K562 (cell line): ENCODE measurements at regions not wholly inside any gene's neighbourhood (a gene's known extent, or its start where the extent isn't known, plus 50 kb on each side); places are given as distances from the start of the nearest gene placed in this dataset.

ENCODE experiments used
- BCLAF1 ChIP-seq, 2 experiments: fragments of 450-650 bp in 1 of 2; IDR thresholded peaks; 2 replicates each; pipeline ENCODE4 v1.6.1; 2011 to 2017; ENCODE audit warnings: low read depth in 2 of 2, antibody characterized with exemption in 1 of 2, borderline replicate concordance in 1 of 2, low read length in 1 of 2, mild to moderate bottlenecking in 1 of 2, mixed read lengths in 1 of 2; ENCODE audit not compliant: control insufficient read depth in 1 of 2
- DDX20 ChIP-seq: fragments of 450-650 bp; IDR thresholded peaks from 2 replicates; pipeline ENCODE4 v1.6.1; 2016; ENCODE audit warnings: missing genetic modification characterization, low read depth, mild to moderate bottlenecking, missing compliant biosample characterization, moderate library complexity
- POLR2H ChIP-seq: IDR thresholded peaks from 2 replicates; pipeline ENCODE4 v1.6.1; 2016; ENCODE audit warnings: missing genetic modification characterization, low read depth, mild to moderate bottlenecking, control low read depth, missing compliant biosample characterization, moderate library complexity
- PTRF ChIP-seq: fragments of 450-650 bp; IDR thresholded peaks from 2 replicates; pipeline ENCODE4 v1.6.1; 2016; ENCODE audit warnings: mild to moderate bottlenecking, missing genetic modification characterization, missing compliant biosample characterization
- RBM22 ChIP-seq: fragments of 200-400 bp; formaldehyde crosslinking; IDR thresholded peaks from 2 replicates; pipeline ENCODE4 v1.6.1; 2018; ENCODE audit warnings: low read length, low read depth; ENCODE audit not compliant: poor library complexity, severe bottlenecking
- STAG1 ChIP-seq: sonication (generic); formaldehyde crosslinking; IDR thresholded peaks from 2 replicates; pipeline ENCODE4 v1.5.0; 2020; ENCODE audit warnings: missing genetic modification reagents, borderline replicate concordance
- ZC3H8 ChIP-seq: fragments of 450-650 bp; IDR thresholded peaks from 2 replicates; pipeline ENCODE4 v1.6.1; 2017
- ZNF165 ChIP-seq: fragments of 250-450 bp; sonication (Bioruptor Pico); IDR thresholded peaks from 2 replicates; pipeline ENCODE4 v1.4.0; 2020; ENCODE audit warnings: borderline replicate concordance
- TF ChIP-seq, protein P1 (sequence below): fragments of 450-650 bp; IDR thresholded peaks from 2 replicates; pipeline ENCODE4 v1.6.1; 2016; ENCODE audit warnings: mild to moderate bottlenecking, moderate library complexity
- TF ChIP-seq, protein P2 (sequence below): fragments of 250-450 bp; sonication (Bioruptor Pico); IDR thresholded peaks from 2 replicates; pipeline ENCODE4 v1.4.0; 2020; ENCODE audit warnings: borderline replicate concordance

DNA sequence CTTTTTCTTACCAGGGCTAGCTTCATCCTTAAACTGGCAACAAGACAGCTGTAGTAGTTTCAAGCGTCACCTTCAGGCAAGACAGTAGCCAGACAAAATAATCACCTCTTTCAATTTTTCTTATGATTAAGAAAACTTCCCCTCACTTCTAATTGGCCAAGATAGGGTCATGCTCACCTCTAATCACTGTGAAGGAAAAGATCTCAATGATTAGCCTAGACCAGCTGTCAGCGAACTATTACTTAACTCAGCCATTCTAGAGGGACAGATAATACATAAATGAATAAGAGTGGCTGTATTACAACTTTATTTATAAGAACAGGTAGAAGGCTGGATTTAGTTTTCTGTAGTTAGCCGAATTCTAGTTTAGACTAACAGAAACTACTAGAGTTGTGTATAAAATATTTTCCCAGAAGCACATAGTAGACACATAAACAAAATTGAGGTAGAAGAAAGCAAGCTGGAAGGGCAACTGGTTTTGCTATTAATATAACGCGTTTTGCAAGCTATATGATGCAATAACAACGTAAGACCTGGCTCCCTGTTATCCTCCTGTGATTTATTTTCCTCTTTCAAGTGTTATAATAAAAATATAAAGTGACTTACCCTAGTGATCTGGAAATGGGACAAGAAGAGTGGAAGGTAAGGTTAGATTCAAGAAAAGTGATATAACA lies 64.3 kb downstream of the ELAPOR2 start (continued):
- TF ChIP-seq, protein P1, sequence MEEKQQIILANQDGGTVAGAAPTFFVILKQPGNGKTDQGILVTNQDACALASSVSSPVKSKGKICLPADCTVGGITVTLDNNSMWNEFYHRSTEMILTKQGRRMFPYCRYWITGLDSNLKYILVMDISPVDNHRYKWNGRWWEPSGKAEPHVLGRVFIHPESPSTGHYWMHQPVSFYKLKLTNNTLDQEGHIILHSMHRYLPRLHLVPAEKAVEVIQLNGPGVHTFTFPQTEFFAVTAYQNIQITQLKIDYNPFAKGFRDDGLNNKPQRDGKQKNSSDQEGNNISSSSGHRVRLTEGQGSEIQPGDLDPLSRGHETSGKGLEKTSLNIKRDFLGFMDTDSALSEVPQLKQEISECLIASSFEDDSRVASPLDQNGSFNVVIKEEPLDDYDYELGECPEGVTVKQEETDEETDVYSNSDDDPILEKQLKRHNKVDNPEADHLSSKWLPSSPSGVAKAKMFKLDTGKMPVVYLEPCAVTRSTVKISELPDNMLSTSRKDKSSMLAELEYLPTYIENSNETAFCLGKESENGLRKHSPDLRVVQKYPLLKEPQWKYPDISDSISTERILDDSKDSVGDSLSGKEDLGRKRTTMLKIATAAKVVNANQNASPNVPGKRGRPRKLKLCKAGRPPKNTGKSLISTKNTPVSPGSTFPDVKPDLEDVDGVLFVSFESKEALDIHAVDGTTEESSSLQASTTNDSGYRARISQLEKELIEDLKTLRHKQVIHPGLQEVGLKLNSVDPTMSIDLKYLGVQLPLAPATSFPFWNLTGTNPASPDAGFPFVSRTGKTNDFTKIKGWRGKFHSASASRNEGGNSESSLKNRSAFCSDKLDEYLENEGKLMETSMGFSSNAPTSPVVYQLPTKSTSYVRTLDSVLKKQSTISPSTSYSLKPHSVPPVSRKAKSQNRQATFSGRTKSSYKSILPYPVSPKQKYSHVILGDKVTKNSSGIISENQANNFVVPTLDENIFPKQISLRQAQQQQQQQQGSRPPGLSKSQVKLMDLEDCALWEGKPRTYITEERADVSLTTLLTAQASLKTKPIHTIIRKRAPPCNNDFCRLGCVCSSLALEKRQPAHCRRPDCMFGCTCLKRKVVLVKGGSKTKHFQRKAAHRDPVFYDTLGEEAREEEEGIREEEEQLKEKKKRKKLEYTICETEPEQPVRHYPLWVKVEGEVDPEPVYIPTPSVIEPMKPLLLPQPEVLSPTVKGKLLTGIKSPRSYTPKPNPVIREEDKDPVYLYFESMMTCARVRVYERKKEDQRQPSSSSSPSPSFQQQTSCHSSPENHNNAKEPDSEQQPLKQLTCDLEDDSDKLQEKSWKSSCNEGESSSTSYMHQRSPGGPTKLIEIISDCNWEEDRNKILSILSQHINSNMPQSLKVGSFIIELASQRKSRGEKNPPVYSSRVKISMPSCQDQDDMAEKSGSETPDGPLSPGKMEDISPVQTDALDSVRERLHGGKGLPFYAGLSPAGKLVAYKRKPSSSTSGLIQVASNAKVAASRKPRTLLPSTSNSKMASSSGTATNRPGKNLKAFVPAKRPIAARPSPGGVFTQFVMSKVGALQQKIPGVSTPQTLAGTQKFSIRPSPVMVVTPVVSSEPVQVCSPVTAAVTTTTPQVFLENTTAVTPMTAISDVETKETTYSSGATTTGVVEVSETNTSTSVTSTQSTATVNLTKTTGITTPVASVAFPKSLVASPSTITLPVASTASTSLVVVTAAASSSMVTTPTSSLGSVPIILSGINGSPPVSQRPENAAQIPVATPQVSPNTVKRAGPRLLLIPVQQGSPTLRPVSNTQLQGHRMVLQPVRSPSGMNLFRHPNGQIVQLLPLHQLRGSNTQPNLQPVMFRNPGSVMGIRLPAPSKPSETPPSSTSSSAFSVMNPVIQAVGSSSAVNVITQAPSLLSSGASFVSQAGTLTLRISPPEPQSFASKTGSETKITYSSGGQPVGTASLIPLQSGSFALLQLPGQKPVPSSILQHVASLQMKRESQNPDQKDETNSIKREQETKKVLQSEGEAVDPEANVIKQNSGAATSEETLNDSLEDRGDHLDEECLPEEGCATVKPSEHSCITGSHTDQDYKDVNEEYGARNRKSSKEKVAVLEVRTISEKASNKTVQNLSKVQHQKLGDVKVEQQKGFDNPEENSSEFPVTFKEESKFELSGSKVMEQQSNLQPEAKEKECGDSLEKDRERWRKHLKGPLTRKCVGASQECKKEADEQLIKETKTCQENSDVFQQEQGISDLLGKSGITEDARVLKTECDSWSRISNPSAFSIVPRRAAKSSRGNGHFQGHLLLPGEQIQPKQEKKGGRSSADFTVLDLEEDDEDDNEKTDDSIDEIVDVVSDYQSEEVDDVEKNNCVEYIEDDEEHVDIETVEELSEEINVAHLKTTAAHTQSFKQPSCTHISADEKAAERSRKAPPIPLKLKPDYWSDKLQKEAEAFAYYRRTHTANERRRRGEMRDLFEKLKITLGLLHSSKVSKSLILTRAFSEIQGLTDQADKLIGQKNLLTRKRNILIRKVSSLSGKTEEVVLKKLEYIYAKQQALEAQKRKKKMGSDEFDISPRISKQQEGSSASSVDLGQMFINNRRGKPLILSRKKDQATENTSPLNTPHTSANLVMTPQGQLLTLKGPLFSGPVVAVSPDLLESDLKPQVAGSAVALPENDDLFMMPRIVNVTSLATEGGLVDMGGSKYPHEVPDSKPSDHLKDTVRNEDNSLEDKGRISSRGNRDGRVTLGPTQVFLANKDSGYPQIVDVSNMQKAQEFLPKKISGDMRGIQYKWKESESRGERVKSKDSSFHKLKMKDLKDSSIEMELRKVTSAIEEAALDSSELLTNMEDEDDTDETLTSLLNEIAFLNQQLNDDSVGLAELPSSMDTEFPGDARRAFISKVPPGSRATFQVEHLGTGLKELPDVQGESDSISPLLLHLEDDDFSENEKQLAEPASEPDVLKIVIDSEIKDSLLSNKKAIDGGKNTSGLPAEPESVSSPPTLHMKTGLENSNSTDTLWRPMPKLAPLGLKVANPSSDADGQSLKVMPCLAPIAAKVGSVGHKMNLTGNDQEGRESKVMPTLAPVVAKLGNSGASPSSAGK = no peak
- no peak for TF ChIP-seq STAG1 (CRISPR knock-in tag)
- peak; percentile 64; the same call in 1 of the 2 replicates for TF ChIP-seq POLR2H (tag)
- no peak for TF ChIP-seq PTRF
- TF ChIP-seq, protein P2, sequence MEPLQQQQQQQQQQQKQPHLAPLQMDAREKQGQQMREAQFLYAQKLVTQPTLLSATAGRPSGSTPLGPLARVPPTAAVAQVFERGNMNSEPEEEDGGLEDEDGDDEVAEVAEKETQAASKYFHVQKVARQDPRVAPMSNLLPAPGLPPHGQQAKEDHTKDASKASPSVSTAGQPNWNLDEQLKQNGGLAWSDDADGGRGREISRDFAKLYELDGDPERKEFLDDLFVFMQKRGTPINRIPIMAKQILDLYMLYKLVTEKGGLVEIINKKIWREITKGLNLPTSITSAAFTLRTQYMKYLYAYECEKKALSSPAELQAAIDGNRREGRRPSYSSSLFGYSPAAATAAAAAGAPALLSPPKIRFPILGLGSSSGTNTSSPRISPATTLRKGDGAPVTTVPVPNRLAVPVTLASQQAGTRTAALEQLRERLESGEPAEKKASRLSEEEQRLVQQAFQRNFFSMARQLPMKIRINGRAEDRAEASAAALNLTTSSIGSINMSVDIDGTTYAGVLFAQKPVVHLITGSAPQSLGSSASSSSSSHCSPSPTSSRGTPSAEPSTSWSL (CRISPR knock-in tag) = no peak
- TF ChIP-seq ZC3H8 = no peak
- TF ChIP-seq ZNF165 (CRISPR knock-in tag) = no peak
- TF ChIP-seq DDX20 (tag) = no peak
- no peak for TF ChIP-seq RBM22
- no peak for TF ChIP-seq BCLAF1 (IDR thresholded peaks at IDR 0.05; ENCODE audit: borderline replicate concordance in 1 of 2, control insufficient read depth in 1 of 2, low read depth in 2 of 2, low read length in 1 of 2)
